HL-60 (cell line): ENCODE measurements at regions not wholly inside any gene's neighbourhood (a gene's known extent, or its start where the extent isn't known, plus 50 kb on each side); places are given as distances from the start of the nearest gene placed in this dataset.
"Not testable (repeated sequence)": the region's sequence is repeated elsewhere in the genome, so short reads cannot be mapped to it uniquely, and the experiment has no call there.

Experiments
- CTCF ChIP-seq: IDR thresholded peaks from one replicate; pipeline ENCODE4 v1.5.1; 2011; ENCODE audit warnings: low read length, control low read depth, inconsistent platforms; ENCODE audit not compliant: insufficient read depth
- POLR2AphosphoS5 ChIP-seq: IDR thresholded peaks from 2 replicates; pipeline ENCODE4 v1.6.1; 2012; ENCODE audit warnings: low read depth

- not testable (repeated sequence) for TF ChIP-seq CTCF, POLR2AphosphoS5
Observed at GRCh38 chr22:15853716-15854373, 164.0 kb downstream of the POTEH start.
